ENCODE measurements at regions not wholly inside any gene's neighbourhood (a gene's known extent, or its start where the extent isn't known, plus 50 kb on each side); places are given as distances from the start of the nearest gene placed in this dataset.
"Not testable (repeated sequence)": the region's sequence is repeated elsewhere in the genome, so short reads cannot be mapped to it uniquely, and the experiment has no call there.

DNA sequence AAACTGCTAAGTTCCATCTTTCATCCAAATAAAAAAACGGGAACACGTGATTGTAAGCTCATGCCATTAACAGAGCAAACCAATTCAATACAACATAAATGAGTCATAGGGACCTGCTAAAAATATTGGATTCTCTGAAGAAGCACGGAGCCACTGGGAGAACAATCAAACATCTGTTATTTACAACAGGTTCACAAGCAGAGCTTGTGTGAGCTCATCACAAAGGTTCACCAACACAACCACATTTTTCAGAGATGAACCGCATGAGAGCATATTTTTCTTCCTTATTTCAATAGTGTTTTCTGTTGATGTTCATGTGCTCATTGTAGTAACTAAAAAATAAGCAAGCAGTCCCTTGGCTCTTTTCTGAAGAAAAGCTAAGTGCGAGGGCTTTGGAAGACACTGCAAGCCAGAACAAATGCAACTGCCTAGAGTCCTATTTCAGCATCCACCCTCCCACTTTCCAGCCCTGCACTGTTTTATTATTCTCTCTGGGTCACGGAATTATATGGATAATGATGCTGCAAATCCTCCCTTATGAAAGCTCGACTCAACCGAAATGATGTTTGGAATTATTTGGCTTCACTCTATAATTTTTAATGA, 545.8 kb downstream of the LIG4 start:
- DNase-seq (ENCODE audit: low spot score) = no peak

DNA sequence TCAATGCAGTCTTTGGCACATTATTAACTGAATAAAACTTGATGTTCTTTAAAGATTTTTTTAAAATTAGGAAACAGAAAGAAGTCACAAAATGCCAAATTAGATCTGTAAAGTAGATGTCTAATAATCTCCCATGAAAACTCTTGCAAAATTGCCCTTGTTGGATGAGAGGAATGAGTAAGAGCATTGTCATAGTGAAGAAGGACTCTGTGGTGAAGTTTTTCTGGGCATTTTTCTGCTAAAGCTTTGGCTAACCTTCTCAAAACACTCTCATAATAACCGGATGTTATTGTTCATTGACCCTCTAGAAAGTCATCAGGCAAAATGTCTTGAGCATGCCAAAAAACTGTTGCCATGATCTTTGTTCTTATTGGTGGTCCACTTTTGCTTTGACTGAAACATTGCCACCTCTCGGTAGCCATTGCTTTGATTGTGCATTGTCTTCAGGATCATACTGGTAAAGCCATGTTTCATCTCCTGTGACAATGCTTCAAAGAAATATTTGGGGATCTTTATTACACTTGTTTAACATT, 549.3 kb downstream of the LIG4 start:
- no peak for DNase-seq (ENCODE audit: low spot score)

DNA sequence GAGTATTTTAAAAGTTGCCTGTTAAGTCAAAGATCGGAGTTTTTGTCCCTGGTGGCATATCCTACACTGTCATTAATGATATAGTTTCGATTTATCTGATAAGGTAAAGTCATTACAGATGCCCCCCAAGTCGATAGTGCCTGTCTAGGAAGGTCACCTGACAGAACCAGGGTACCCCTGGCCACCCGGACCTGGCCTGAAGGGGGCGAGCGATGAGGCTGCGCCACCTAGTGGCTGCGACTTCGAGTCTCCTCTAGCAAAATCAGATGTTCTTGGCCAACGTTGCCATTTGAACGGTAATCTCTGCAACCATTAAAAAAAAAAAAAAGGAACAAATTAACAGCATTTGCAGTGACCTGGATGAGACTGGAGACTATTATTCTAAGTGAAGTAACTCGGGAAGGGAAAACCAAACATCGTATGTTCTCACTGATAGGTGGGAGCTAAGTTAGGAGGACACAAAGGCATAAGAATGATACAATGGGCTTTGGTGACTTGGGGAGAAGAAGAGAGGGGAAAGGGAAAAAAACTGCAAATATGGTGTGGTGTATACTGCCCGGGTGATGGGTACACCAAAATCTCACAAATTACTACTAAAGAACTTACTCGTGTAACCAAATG, 565.1 kb downstream of the LIG4 start:
- DNase-seq (ENCODE audit: low spot score) = peak; percentile 79

DNA sequence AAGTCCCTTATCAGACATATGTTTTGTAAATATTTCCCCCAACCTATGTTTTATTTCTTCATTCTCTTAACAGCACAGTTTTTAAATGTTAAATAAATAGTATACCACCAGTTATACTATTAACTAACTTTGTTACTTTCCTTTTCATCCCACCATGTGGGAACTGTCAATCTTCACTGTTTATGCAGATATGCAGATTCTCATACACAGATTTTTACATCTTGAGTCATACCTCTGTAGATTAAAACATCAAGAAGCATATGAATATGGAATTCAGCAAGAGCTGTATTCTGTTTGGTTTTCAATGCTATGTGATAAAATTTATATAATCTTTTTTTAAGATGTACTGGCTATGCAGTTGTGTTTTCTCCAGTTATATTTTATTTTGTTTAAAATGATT, 566.3 kb downstream of the LIG4 start:
- DNase-seq (ENCODE audit: low spot score) = no peak

DNA sequence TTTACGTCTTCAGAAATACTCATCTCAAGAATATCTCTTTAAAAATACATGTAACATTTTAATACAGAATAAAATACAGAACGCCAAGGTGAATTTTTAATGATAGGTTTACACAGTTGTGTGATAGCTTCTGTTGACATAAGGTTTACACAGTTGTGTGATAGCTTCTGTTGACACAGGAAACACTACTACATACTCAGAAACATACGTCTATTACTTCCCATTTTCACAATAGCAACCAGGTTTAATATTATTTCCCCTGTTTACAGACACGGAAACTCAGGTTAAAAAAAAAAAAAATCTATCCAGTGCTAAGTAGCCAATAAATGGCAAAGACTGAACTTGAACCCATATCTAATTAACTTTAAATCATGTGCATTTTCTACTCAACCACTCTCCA, 571.2 kb downstream of the LIG4 start:
- no peak for DNase-seq (ENCODE audit: low spot score)

DNA sequence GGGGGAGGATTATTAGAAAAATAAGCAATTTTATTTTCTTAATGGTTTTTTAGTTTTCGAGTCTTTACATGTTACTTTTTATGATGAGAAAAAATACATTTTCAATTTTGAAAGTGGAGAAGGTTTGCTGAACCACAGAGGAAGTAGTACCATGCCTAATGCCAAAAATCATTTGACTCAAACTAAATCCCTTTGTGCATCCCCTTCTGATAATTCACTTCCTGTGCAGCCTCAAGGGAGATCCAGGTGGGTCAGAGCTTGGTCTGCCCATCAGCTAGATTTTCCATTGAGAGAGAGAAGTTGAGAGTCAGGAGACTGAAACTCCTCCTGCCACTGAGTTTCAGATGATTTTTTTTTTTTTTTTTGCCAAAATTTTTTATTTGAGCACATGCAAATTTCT, 571.7 kb downstream of the LIG4 start:
- no peak for DNase-seq (ENCODE audit: low spot score)

DNA sequence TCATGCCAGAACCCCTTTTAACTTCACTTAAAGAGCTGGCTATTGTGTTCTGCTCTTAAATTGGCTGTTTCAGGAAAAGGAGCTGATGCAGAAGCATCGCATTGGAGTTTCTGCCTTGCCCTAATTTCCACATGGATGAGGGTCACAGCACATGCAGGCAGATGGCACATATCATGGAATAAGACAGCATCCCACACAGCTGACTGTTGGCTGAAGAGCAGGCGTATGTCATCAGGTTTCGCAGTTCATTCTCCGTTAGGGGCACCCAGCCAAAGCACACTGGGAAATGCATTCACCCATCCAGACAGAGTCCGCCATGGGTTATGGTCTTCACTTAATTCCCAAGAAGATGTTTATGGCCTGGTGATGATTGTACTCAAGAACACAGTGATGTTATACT, 572.5 kb downstream of the LIG4 start:
- no peak for DNase-seq (ENCODE audit: low spot score)

DNA sequence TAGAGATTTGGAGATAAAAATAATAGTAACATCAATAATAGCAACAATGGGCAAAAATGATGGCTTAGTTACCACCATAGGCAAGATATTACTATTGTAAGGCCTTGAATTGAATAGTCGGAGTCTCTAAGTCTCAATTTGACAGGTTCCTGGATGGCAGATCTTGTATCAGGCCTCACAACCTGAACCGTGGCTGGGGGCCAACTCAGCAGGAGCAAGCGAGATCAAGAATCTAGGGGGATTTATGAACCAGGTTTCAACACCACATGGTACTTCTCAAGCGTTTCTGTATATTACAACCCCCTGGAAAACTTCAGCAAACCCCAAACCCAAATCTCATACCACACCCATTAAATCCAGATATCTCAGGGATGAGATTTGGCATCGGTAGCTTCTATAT, 573.8 kb downstream of the LIG4 start:
- DNase-seq (ENCODE audit: low spot score) = no peak

DNA sequence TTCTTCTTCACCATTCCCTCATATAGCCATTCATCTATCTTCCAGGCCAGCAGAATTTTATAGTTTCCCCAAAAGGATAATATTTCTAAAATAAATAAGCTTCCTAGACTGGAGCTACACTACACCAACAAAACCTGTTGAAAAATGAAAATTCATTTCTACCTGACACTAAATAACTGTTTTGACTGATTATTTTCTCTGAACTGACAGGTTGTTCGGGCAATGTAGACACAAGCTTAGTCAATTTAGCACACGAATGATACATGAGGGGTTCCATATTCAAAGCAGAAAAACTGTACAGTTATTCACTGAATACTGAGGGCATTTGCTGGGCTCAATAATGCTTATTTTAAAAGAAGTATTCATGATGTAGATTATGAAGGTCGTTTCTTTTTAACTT, 589.7 kb downstream of the LIG4 start:
- no peak for DNase-seq (ENCODE audit: low spot score)

DNA sequence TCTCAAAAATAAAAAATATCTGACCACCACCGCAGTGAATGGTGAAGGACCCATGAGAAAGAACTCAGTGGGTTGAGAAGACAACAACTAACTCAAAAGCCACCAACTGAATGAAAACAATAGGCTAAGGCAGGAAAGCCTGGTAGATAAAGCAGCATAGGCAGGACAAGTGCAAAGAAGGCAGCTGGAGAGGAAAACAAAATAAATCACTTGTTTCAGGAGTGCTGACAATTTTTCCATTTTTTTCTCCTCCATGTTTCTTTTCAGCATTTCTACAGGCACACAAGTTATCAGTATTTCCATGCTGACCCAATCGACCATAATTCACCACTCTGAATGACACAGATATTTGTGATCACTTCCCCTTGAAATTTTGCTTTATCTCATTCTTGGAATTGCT, 597.8 kb downstream of the LIG4 start:
- no peak for DNase-seq (ENCODE audit: low spot score)

DNA sequence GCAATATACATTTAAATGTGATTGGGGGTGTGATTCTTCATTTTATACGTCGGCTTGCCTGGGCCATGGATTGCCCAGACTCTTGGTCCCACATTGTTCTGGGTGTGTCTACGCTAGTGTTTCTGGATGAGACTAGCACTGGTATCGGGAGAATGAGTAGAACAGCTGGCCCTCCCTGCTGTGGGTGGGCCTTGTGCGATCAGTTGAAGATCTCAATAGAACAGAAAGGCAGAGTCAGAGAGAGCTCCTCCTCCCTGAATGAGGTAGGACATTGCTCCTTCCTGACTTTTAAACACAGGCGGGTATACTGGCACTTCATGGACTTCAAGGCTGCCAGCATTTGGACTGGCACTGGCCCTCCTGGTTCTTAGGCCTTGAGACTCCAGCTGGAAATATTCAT, 603.0 kb downstream of the LIG4 start:
- no peak for DNase-seq (ENCODE audit: low spot score)

DNA sequence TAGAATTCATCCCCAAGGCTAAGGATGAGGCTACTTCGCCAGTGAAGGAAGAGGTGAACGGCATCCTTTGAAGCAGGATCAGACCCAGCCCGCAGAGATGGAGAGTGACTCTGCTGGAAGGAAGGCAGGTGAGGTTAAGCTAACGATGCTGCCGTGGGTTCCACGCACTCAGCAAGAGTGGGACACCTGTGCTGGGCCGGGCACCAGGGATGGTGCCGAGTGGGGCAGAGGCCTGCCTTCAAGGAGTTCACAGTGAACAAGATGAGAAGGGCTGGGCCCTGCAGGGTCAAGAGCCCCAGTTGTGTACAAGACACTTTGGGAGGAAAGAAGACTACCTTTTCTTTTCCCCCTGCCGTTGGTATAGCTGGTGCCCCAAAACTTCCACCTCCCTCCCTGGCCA, 606.6 kb downstream of the LIG4 start:
- DNase-seq (ENCODE audit: low spot score) = no peak

DNA sequence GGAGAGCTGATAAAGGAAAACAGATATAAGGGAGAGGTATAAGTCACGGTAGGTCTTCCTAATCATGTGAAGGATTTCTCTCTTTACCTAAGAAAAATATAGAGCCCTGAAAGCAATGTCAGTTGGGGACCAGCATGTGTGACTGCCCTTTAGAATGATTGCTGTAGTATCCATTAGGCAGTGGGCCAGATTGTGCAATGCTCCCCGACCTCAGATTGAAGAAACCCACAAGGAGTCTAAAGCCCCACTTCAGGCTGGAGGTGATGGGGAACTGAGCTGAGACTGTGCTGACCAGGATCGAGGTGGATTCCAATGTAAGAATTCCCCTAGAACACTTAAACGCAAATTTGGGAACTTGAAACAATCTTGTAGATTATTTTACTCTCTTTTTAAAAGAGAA, 614.4 kb downstream of the LIG4 start:
- no peak for DNase-seq (ENCODE audit: low spot score)

DNA sequence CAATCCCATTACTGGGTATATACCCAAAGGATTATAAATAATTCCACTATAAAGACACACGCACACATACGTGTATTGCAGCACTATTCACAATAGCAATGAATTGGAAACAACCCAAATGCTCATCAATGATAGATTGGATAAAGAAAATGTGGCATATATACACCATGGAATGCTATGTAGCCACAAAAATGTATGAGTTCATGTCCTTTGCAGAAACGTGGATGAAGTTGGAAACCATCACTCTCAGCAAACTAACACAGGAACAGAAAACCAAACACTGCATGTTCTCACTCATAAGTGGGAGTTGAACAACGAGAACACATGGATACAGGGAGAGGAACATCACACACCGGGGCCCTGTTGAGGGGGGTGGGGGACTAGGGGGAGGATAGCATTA, 619.0 kb downstream of the LIG4 start:
- DNase-seq (ENCODE audit: low spot score) = not testable (repeated sequence)

DNA sequence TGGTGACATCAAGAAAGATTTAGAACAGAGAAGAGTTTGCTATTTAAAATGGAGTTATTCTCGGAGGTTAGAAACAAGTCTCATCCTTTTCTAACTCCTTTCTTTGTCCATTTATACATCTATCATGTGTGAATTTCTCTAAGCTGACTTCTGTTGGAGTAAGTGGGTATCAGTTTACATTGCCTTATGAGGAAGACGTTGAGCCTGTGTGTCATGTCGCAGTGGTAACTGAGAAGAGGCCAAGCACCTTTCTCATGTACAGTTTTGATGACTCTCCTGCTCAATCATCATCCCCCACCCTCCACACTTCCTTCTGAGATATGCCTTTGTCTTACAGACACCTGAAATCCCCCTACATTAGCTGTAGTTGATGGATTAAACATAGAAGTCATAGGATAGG, 624.8 kb downstream of the LIG4 start:
- DNase-seq (ENCODE audit: low spot score) = no peak

DNA sequence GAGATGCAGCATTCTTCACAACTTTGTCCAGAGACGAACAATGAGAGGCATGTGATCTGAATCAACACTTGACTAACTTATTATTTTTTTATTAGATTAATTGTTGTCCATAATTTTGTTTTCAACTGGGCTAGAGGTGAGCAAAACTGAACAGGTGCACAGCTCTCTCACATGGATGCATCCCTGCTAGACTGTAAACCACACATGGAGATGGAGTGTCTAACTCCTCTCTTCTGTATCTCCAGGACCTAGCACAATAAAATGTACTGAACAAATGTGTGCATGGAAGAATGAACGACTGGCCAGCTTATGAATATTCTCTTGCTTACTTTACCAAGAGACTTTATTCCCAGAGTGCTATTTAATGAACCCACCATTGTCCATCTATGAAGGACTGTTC, 627.7 kb downstream of the LIG4 start:
- no peak for DNase-seq (ENCODE audit: low spot score)

DNA sequence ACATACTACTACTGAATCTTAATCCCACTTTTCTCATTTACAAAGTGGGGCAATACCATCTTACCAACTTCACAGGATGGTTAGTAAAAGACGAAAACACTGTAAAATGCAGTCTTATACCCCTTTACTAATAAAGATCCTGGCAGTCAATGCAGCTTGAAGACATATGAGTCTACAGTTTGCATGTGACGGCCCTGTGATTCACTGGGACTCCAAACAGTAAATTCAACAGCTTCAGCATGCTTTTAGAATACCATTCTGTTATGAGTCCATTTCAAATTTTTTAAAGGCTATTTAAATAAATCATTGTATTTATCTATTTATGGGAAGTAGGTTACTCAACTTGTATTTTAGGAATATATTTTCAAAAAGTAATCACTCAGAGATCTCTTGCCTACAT, 629.1 kb downstream of the LIG4 start:
- DNase-seq (ENCODE audit: low spot score) = no peak

DNA sequence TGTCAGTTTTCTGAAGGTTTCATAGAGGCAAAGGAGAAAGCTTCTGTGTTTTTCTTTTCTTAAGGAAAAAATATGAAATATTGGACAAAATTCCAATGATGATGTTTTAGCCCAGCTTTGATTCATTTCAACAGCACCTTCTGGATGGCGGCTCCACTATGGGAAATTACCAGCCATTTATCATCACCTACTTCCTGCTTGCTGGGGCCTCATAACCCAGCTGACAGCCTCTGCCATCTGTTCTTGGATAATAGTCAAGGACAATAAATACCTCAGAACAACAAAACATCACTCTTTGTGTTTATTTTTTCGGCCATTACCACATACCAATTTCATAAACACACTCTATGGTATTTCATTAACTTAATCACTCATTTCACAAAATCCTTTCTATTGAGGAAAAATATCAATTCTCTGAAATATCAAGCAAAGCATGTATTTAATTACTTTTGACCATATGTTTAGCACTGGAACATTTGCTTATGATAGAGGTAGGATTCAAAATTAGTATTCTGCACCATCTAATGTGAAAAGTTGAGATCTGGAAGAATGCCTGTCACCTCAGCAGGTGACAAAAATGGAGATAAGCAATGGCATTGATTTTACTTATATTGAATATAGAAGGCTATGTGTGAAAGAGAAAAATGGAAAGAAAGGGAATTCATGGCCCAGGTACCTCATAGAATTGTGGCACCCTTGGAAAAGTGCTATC, 629.7 kb downstream of the LIG4 start:
- DNase-seq (ENCODE audit: low spot score) = no peak

DNA sequence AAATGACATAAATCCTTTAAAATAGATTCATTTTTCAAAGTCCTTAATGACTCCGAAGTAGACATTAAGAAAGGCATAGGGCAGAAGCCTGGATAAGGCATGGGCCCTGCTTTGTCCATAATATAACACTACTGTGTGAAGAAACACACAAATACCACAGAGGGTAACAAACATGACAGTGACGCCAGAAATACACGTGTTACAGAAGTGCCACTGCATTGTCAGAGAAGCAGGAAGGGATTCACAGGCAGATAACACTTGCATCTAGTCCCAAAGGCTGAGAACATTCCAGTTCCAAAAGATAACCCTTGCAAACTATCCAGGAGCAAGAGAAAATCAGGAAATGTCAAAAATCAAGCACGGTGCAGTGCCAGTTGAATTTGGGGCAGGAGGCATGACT, 633.2 kb downstream of the LIG4 start:
- no peak for DNase-seq (ENCODE audit: low spot score)

DNA sequence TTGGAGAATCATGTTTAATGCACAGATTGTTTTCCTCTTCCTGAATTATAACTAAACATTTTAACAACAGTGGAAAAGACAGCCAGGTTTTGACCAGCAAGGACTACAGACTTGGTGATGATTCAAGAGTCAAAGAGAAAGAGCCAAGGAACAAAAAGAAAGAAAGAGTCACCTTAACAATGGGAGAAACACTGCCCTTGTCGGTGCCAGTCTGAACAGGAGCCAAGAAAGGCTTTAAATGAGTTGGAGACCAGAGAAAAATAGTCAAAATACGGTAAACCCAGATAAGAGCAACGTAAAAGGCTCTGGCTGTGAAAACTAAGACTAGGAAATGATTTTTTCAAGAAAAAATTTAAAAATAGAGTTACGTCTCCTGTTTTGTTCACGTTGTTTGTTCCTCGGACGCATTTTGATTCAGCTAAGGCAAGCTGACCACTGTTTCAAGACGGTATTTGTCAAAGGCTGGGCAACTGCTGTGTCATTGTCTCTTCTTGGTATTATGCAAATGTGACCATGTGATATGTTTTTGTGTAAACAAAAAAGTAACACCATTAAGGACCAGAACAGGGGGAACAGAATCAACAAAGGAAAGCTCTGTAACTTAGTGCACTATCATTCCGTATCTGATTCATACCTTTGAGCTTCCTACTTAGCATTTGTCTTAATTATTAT, 634.5 kb downstream of the LIG4 start:
- DNase-seq (ENCODE audit: low spot score) = no peak

DNA sequence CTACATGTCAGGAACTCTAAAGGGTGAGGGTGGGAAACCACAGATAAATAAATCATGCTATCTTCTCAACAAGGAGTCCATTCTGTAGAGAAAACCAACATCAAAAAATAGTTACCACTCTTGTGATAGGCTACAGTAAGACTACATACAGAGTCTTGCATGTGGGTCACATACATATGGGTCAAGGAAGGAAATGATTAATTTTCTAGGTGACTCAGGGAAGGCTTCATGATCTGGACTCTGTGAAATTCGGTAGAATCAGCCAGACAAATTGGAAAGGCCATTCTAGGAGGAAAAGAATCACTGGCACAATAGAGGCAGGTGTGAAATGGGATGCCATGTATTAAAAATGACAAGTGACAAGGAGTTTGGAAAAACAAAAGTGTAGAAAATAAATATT, 638.9 kb downstream of the LIG4 start:
- DNase-seq (ENCODE audit: low spot score) = no peak

DNA sequence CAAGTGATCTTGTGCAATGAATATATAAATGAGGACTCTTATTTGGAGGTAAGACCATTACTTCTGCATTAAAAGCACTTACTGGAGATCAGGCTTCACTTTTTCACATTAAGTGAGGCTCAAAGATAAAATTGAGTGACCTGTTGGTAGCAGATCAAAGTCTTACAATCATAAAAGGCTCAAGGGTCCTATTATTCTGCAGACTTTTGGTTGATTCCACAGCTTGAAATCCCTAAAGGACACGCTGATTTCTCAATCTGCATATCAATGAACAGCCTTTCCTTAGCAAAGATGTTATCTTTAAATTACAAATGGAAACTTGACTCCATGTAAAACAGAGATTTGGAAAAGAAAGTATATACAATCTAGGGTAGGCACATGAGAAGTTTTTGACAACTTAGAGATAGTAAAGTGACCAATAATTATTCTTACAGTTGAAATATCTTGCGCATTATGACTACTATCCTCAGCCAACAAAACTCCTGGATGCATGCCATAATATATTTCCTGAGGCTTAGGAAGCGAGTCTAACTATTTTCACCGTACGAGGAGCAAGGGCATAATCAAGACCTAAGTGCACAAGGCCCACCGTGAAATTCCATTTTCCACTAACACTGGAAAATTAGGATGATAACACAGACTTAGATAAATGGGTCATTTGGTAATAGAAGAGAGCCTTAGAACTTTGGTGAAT, 640.7 kb downstream of the LIG4 start:
- DNase-seq (ENCODE audit: low spot score) = no peak

All from ecto neural progenitor cell (in vitro differentiated cells).